Mesendoderm (in vitro differentiated cells): ENCODE measurements at regions not wholly inside any gene's neighbourhood (a gene's known extent, or its start where the extent isn't known, plus 50 kb on each side); places are given as distances from the start of the nearest gene placed in this dataset.

ENCODE experiments used
- DNase-seq: peaks from one replicate; pipeline ENCODE4 v3.0.0; 2013
- H2AK5ac ChIP-seq: 2 replicates; pipeline ENCODE4 v1.6.1; 2013; ENCODE audit warnings: low read length, inconsistent platforms
- H2BK120ac ChIP-seq: 2 replicates; pipeline ENCODE4 v1.6.1; 2013; ENCODE audit warnings: low read depth, mild to moderate bottlenecking, low read length, moderate library complexity, mixed read lengths
- H2BK15ac ChIP-seq: replicated peaks from 2 replicates; pipeline ENCODE4 v1.6.1; 2013; ENCODE audit warnings: low read depth, mild to moderate bottlenecking, moderate library complexity
- H2BK5ac ChIP-seq: 2 replicates; pipeline ENCODE4 v1.6.1; 2013; ENCODE audit warnings: low read length, inconsistent platforms
- H3K18ac ChIP-seq: 2 replicates; pipeline ENCODE4 v1.6.1; 2013; ENCODE audit warnings: mild to moderate bottlenecking, low read length, mixed read lengths
- H3K23ac ChIP-seq: one replicate; pipeline ENCODE4 v1.6.1; 2013; ENCODE audit warnings: low read length
- H3K27ac ChIP-seq: 2 replicates; pipeline ENCODE4 v1.5.1; 2013; ENCODE audit warnings: low read depth, mild to moderate bottlenecking, inconsistent platforms, low read length, moderate library complexity
- H3K27me3 ChIP-seq: 2 replicates; pipeline ENCODE4 v1.6.1; 2013; ENCODE audit warnings: low read length, control low read depth, mild to moderate bottlenecking, inconsistent platforms; ENCODE audit not compliant: insufficient read depth, poor library complexity
- H3K36me3 ChIP-seq: 2 replicates; pipeline ENCODE4 v1.6.1; 2013; ENCODE audit warnings: low read length, inconsistent platforms; ENCODE audit not compliant: control insufficient read depth, insufficient read depth
- H3K4ac ChIP-seq: one replicate; pipeline ENCODE4 v1.6.1; 2013; ENCODE audit warnings: low read depth, mild to moderate bottlenecking, low read length, moderate library complexity
- H3K4me1 ChIP-seq: 2 replicates; pipeline ENCODE4 v1.6.1; 2013; ENCODE audit warnings: low read depth, low read length, inconsistent platforms; ENCODE audit not compliant: control insufficient read depth
- H3K4me2 ChIP-seq: 2 replicates; pipeline ENCODE4 v1.6.1; 2013; ENCODE audit warnings: low read length
- H3K4me3 ChIP-seq: 2 replicates; pipeline ENCODE4 v1.5.1; 2013; ENCODE audit warnings: mild to moderate bottlenecking, low read length
- H3K56ac ChIP-seq: one replicate; pipeline ENCODE4 v1.6.1; 2013; ENCODE audit warnings: low read length
- H3K79me1 ChIP-seq: 2 replicates; pipeline ENCODE4 v1.6.1; 2013; ENCODE audit warnings: low read length, inconsistent platforms
- H3K79me2 ChIP-seq: 2 replicates; pipeline ENCODE4 v1.6.1; 2013; ENCODE audit warnings: mild to moderate bottlenecking, low read length; ENCODE audit not compliant: control insufficient read depth, insufficient read depth
- H3K9ac ChIP-seq: 2 replicates; pipeline ENCODE4 v1.6.1; 2013; ENCODE audit warnings: low read length, inconsistent platforms
- H4K5ac ChIP-seq: one replicate; pipeline ENCODE4 v1.6.1; 2013; ENCODE audit warnings: low read length
- H4K8ac ChIP-seq: one replicate; pipeline ENCODE4 v1.6.1; 2013; ENCODE audit warnings: low read depth, mild to moderate bottlenecking, control low read depth, low read length, moderate library complexity
- WGBS: extraction: QIAGEN DNeasy Blood & Tissue Kit; methylation state at CpG from one replicate; pipeline ENCODE4 v1.1.7; 2013; ENCODE audit warnings: low lambda C conversion rate, missing lambda C conversion rate; ENCODE audit not compliant: insufficient coverage; ENCODE audit errors: extremely low coverage; 5-methylcytosine and 5-hydroxymethylcytosine counted together

DNA sequence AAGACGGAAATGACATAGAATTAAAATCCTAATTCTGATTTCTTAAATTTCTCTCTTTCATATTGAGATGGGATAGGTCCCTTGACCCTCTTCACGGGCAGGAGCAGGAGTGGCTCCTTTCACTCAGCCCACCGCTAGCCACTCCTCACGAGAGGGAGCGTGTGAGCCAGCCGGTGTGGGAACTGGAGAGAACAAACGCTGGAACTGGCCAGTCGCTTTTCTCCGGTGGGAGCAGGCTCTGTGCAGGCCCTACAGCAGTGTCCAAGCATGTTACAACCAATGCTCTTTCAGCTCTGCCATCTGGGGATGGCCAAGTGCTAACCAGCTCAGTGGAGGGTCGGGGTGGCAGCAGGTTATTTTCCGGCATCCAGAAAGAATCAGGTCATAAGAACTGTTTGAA, 815.5 kb upstream of the ADGRL4 start:
- Histone ChIP-seq H4K8ac (no peak overlapping the region), H2BK120ac (no peak overlapping the region), H3K36me3 (no peaks in the 10 kb centered on the region), H3K56ac (no peak overlapping the region), H3K79me1 (no peaks in the 10 kb centered on the region), H2BK5ac (no peak overlapping the region), H4K5ac (no peak overlapping the region), H3K27ac (no peak overlapping the region), H2AK5ac (no peak overlapping the region), H3K4me3 (no peak overlapping the region), H3K4me2 (no peak overlapping the region), H3K18ac (no peak overlapping the region), H3K27me3 (no peaks in the 10 kb centered on the region), H3K79me2 (no peaks in the 10 kb centered on the region), H3K4me1 (no peaks in the 10 kb centered on the region), H3K9ac (no peak overlapping the region), H2BK15ac (no peak overlapping the region), H3K4ac (no peak overlapping the region), H3K23ac (no peak overlapping the region)
- WGBS: no CpG with 5 or more reads among the region's 11 CpGs
- no peak for DNase-seq

DNA sequence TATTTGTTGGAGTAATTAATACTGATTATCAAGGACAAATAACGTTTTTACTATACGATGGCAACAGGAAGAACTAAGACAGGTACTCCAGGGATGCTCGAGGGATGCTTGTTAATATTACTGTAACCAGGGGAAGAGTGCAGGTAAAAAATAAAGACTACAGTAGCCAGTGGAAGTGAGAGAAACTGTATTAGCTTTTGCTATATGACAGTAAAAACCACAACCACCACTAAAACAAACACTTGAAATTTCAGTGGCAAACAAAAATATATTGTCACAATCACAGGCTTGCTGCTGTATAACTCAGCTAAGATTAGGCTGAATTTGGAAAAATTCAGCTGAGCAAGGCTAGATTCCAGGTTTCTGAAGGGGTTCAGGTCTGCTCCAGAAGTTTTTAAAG, 812.6 kb upstream of the ADGRL4 start:
- H2AK5ac ChIP-seq: no peak overlapping the region
- no peak for DNase-seq
- H4K5ac ChIP-seq: no peak overlapping the region
- H3K23ac ChIP-seq: no peak overlapping the region
- no peak overlapping the region for H3K4me3 ChIP-seq
- no peak overlapping the region for H2BK15ac ChIP-seq
- no CpG with 5 or more reads among the region's 3 CpGs for WGBS
- H3K79me2 ChIP-seq: no peaks in the 10 kb centered on the region
- H3K18ac ChIP-seq: no peak overlapping the region
- H3K36me3 ChIP-seq: no peaks in the 10 kb centered on the region
- H2BK120ac ChIP-seq: no peak overlapping the region
- H3K9ac ChIP-seq: no peak overlapping the region
- H3K27me3 ChIP-seq: no peaks in the 10 kb centered on the region
- H3K4me1 ChIP-seq: no peaks in the 10 kb centered on the region
- H4K8ac ChIP-seq: no peak overlapping the region
- H3K4me2 ChIP-seq: no peak overlapping the region
- no peak overlapping the region for H3K27ac ChIP-seq
- no peak overlapping the region for H3K56ac ChIP-seq
- H3K79me1 ChIP-seq: no peaks in the 10 kb centered on the region
- H2BK5ac ChIP-seq: no peak overlapping the region
- no peak overlapping the region for H3K4ac ChIP-seq

DNA sequence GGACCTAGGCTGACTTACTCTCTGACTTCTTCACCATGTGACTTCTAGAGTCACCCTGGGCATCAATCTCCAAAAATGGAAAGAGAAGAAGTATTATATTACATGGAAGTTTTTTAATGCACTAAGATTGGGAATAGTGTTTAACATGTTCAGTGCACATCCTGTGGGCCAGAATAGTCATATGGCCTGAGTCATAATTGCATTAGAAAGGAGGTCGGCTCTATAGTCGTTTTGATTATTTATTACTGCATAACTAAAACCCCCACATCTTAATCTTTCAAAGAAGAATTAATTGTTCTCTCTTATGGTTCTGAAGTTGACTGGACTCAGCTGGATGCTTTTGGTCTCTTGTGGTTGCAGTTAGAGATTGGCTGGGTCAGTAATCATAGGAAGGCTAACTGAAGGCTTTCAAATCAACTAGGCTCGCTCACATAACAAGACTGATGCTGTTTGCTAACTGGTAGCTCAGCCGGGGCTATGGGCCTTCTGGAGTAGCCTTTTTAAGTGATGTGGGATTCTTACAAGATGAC, 810.6 kb upstream of the ADGRL4 start:
- Histone ChIP-seq H2BK15ac (no peak overlapping the region), H3K27me3 (no peaks in the 10 kb centered on the region), H3K27ac (no peak overlapping the region), H4K5ac (no peak overlapping the region), H3K23ac (no peak overlapping the region), H4K8ac (no peak overlapping the region), H3K79me1 (no peaks in the 10 kb centered on the region), H3K4ac (no peak overlapping the region), H3K4me1 (no peaks in the 10 kb centered on the region), H3K56ac (no peak overlapping the region), H3K79me2 (no peaks in the 10 kb centered on the region), H2BK120ac (no peak overlapping the region), H3K4me2 (no peak overlapping the region), H3K36me3 (no peaks in the 10 kb centered on the region), H2AK5ac (no peak overlapping the region), H2BK5ac (no peak overlapping the region), H3K4me3 (no peak overlapping the region), H3K18ac (no peak overlapping the region), H3K9ac (no peak overlapping the region)
- no CpG with 5 or more reads among the region's 4 CpGs for WGBS
- DNase-seq: no peak

DNA sequence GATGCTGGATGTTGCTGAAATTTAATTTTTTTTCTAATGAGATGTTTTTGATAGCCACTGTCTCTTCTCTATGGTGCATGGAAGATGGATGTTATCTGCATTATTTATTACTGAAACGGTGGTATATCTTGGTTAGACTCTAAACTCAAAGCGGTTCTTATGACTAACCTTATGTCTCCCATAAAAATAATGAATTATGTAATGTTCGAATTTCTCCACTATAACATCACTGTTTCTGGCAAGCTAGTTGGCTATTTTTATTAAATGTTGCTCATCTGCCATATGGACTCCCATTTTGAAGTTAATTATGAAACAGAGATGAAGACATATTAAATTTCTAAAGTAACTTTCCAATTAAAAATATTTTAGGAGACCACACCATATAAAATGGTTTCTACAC, 808.6 kb upstream of the ADGRL4 start:
- H3K27ac ChIP-seq: no peak overlapping the region
- no peak overlapping the region for H2BK15ac ChIP-seq
- H3K27me3 ChIP-seq: no peaks in the 10 kb centered on the region
- no peaks in the 10 kb centered on the region for H3K4me1 ChIP-seq
- no CpG with 5 or more reads among the region's 3 CpGs for WGBS
- no peak overlapping the region for H3K4ac ChIP-seq
- H3K4me2 ChIP-seq: no peak overlapping the region
- H3K4me3 ChIP-seq: no peak overlapping the region
- no peak overlapping the region for H3K23ac ChIP-seq
- H2AK5ac ChIP-seq: no peak overlapping the region
- H3K18ac ChIP-seq: no peak overlapping the region
- no peak overlapping the region for H3K56ac ChIP-seq
- no peak for DNase-seq
- no peaks in the 10 kb centered on the region for H3K36me3 ChIP-seq
- no peaks in the 10 kb centered on the region for H3K79me2 ChIP-seq
- H4K8ac ChIP-seq: no peak overlapping the region
- no peak overlapping the region for H2BK5ac ChIP-seq
- no peak overlapping the region for H3K9ac ChIP-seq
- no peaks in the 10 kb centered on the region for H3K79me1 ChIP-seq
- H2BK120ac ChIP-seq: no peak overlapping the region
- no peak overlapping the region for H4K5ac ChIP-seq

DNA sequence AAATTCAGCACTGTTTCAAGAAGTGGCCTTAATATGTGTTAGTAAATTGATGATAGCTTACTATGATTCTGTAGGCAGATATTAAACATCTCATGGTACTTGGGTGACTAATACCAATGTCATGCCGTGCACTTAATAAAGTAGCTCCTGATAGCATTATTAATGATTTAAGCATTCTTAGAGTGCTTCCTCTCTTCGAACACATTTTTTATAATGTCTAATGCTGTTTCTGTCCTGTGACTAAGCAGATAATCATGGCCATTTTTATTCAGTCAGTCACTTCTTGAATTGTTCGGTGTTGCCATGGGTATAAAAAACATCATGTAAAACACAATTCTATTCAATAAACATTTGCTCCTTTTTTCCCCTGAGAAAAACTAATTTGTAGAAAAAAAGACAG, 804.6 kb upstream of the ADGRL4 start:
- DNase-seq: no peak
- Histone ChIP-seq H3K27ac (no peak overlapping the region), H3K18ac (no peak overlapping the region), H3K23ac (no peak overlapping the region), H2AK5ac (no peak overlapping the region), H3K56ac (no peak overlapping the region), H3K9ac (no peak overlapping the region), H3K4ac (no peak overlapping the region), H2BK120ac (no peak overlapping the region), H3K36me3 (no peaks in the 10 kb centered on the region), H3K79me2 (no peaks in the 10 kb centered on the region), H3K4me1 (no peaks in the 10 kb centered on the region), H3K27me3 (no peaks in the 10 kb centered on the region), H2BK5ac (no peak overlapping the region), H3K79me1 (no peaks in the 10 kb centered on the region), H4K8ac (no peak overlapping the region), H4K5ac (no peak overlapping the region), H3K4me3 (no peak overlapping the region), H2BK15ac (no peak overlapping the region), H3K4me2 (no peak overlapping the region)
- no CpG with 5 or more reads among the region's 3 CpGs for WGBS

DNA sequence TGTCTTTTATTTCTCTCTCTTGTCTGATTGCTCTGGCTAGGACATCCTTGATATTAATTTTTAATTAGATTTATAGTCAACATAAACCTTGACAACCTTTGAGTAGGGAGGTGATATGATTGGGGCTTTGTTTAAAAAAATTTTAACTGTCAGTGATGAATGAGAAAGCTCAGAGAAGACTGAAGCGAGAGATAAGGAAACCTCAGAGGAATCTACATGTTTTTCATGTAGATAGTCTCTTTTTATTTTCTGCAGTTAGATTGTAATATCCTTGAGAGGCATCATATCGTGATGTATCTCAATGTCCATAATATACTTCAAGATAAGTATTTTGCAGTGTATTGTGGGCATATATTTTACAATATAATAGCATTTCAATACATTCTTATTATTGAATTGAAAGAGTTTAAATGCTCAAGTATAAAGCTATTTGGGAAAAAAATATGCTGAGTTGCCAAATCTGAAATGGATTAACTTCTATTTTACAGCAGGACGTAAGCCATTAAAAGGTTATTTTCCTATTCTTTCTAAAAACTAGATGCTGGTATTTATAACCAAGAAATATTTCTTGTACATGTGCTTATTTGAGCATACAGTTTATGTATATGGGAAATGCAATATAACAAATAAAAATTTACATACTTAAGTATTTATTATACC, 802.4 kb upstream of the ADGRL4 start:
- DNase-seq: no peak
- no peak overlapping the region for H2BK5ac ChIP-seq
- no peak overlapping the region for H2BK15ac ChIP-seq
- no peak overlapping the region for H2BK120ac ChIP-seq
- H3K27me3 ChIP-seq: no peaks in the 10 kb centered on the region
- H2AK5ac ChIP-seq: no peak overlapping the region
- H3K79me2 ChIP-seq: no peaks in the 10 kb centered on the region
- no peak overlapping the region for H3K23ac ChIP-seq
- H4K5ac ChIP-seq: no peak overlapping the region
- no peaks in the 10 kb centered on the region for H3K36me3 ChIP-seq
- no peak overlapping the region for H3K4me2 ChIP-seq
- no peaks in the 10 kb centered on the region for H3K4me1 ChIP-seq
- no peak overlapping the region for H3K18ac ChIP-seq
- no peaks in the 10 kb centered on the region for H3K79me1 ChIP-seq
- WGBS: no CpG with 5 or more reads among the region's 3 CpGs
- no peak overlapping the region for H3K9ac ChIP-seq
- no peak overlapping the region for H4K8ac ChIP-seq
- H3K56ac ChIP-seq: no peak overlapping the region
- no peak overlapping the region for H3K4ac ChIP-seq
- H3K4me3 ChIP-seq: no peak overlapping the region
- no peak overlapping the region for H3K27ac ChIP-seq
